Fibroblast of skin of abdomen (primary cell): ENCODE measurements at regions not wholly inside any gene's neighbourhood (a gene's known extent, or its start where the extent isn't known, plus 50 kb on each side); places are given as distances from the start of the nearest gene placed in this dataset.
A peak's percentile ranks its signal among the peaks of the same experiment; 100 is the strongest.
"Not testable (repeated sequence)": the region's sequence is repeated elsewhere in the genome, so short reads cannot be mapped to it uniquely, and the experiment has no call there.

Experiments
- DNase-seq: peaks from one replicate; pipeline ENCODE4 v3.0.0-alpha.2; 2013

DNA sequence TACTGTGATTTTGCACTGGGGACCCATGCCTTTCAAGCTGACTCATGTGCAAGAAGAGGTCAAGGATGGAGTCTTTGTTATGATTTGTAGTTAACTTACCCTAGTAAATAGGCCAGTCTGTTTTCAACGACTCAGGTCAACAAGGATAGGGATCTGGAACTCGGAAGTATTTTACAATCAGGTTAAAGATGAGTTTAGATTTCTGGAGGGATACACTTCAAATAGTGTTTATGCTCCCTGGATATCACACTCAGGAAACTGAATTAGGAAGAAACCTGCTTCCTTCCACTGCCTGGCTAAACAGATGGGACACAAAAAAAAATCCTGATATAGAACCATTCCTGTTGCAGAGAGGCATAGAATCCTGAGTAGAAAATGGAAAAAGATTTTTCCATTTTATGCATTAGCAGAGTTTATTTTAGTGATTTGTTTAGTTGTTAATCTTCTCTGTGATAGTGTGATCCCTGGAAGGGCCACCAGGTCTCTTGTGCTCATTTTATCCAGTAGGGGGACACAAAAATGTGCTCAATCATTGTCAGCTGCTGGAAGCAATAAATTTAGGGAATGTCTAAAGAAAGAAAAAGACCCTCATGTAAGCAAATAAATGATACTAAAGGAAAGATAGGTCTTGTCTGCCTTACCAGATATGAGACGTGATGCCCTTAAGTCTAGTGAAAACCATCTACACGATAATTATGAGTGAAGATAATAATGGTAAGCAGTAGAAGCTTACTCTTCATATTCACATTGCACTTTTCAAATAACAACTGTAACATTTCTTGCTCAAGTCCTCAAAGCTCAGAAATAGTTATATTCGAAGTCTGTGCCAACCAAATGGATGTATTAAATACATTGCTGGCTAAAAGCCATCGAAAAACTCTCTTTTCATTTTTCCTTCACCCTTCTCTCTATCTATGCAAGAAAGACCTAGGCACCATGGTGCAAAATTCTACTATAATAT is 452.1 kb upstream of the KCNMB2 start:
- DNase-seq: no peak

DNA sequence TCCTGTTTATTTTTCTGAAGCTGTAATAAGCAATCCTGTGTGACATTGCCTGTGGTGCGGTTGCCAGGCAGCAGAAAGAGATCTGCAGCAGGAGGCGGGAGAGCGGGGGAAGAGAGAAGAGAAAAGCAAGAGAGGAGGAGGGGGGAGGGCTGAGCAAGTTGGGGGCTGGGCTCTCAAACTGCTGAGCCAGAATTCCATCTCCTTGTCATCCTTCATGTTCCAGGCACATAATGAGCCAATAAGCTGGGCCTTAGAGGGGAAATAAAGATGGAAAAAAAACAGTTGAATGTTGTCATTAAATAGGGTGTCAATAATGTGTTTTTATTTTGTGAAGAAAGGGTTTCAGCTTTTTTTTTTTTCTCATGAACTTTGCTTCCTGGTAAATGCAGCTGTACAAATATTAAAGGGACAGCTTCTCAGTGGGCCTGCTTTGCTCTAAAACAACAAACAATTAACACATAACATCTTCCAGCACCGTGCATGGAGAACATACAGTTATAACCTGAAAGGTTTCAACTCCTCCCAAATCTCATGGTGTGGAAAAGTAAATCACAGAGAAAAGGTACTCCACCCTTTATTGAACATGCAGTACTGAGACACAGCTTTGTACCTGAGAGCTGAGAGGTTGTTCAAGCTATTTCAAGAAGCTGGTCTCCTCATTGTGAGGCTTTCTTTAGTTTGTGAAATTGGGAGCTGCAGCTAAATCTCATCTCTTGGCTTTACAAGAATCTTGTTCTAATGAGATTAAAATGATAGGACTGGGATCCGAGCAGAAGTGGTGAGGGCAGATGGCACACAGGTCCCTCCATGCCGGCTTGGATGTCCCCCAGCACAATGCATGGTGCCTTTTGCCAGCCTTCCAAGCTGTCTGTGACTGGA is 451.1 kb upstream of the KCNMB2 start:
- peak; percentile 83 for DNase-seq

- no peak for DNase-seq
These were observed 450.5 kb upstream of the KCNMB2 start for GRCh38 chr3:178085817-178086123.

- DNase-seq: peak; percentile 13
These were observed 450.0 kb upstream of the KCNMB2 start for GRCh38 chr3:178086144-178086825.

- DNase-seq: no peak
These were observed 448.9 kb upstream of the KCNMB2 start for GRCh38 chr3:178087376-178087775.

DNA sequence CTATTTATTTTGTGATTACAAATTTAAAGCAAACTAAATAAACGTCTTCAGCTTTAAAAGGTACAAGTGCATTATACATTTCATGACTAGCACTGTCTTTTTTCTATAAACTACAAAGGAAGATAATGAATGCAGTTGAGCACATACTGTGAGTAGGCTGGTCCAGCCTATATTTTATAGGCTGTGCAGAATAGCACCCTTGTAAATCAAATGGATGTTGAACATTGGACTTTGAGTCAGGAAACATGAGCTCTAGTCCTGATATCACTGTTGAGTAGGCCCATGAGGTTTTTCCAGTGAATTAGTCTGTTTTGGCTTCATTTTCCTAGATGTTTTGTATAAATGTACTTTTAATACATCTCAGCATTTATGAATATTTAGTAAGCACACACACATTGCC is 447.3 kb upstream of the KCNMB2 start:
- no peak for DNase-seq

GRCh38 chr3:178090899-178091298 is 445.3 kb upstream of the KCNMB2 start:
- DNase-seq: no peak

DNA sequence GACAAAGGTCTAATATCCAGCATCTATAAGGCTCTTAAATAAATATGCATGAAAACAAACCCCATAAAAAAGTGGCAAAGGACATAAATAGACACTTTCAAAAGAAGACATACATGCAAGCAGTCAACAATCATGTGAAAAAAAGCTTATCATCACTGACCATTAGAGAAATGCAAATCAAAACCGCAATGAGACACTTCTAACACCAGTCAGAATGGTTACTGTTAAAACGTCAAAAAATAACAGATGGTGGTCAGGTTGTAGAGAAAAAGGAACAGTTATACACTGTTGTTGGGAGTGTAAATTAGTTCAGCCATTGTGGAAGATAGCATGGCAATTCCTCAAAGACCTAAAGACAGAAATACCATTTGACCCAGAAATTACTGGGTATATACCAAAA is 440.7 kb upstream of the KCNMB2 start:
- no peak for DNase-seq

DNA sequence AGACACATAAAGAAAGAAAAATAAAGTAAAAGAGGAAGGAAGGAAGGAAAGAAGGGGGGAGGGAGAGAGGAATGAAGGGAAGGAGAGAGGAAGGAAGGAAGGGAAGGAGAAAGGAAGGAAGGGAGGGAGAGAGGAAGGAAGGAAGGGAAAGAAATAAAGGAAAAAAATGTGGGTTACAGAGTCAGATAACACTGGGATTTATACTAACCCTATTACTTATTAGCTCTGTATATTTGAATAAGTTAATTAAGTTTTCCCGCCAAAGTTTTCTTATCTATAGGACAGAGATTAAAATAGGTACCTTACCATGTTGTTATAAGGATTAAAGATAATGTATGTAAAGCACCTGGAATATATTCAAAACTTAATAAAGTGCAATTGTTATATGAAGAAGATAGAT is 439.3 kb upstream of the KCNMB2 start:
- no peak for DNase-seq

DNA sequence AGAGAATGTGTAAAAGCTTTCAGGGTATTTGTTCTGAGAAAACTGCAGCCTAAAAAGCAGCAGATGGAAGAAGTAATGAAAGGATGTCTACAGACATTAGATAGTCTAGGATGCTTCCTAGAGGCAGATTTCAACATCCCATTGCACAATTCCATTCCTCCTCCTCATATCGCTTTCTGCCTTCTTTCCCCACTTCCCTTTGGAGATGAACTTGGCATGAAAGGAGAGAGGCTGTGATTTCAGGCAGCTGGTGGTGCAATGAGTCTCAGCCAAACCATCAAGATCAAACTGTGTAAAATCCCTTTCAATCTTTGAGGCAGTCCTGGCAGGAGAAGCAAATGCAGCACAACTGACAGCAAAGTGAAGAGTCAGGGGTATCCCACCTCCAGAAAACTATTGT is 438.7 kb upstream of the KCNMB2 start:
- peak; percentile 92 for DNase-seq

GRCh38 chr3:178099274-178099673 is 437.0 kb upstream of the KCNMB2 start:
- no peak for DNase-seq

GRCh38 chr3:178099862-178100261 is 436.4 kb upstream of the KCNMB2 start:
- no peak for DNase-seq

- peak; percentile 64 for DNase-seq
These were observed 435.3 kb upstream of the KCNMB2 start for GRCh38 chr3:178100908-178101307.

DNA sequence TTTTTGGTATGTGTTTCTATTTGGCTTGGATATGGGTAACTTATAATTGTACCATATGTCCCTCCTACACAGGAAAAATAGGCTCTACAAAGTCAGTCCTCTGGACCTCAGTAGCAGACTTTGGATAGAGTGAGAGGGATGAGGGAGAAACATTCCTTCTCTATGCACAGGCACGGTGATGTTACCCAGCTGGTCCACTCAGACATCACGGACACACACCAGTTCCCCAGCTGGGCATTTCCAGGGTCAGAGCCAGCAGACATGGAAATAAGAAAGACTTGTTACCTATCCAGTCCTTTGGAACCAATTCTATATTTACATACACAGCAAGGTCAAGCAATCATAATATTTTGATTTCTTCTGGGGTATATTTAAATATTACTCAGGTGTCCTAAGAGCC is 433.1 kb upstream of the KCNMB2 start:
- no peak for DNase-seq

- DNase-seq: no peak
These were observed 428.4 kb upstream of the KCNMB2 start for GRCh38 chr3:178107804-178108203.

DNA sequence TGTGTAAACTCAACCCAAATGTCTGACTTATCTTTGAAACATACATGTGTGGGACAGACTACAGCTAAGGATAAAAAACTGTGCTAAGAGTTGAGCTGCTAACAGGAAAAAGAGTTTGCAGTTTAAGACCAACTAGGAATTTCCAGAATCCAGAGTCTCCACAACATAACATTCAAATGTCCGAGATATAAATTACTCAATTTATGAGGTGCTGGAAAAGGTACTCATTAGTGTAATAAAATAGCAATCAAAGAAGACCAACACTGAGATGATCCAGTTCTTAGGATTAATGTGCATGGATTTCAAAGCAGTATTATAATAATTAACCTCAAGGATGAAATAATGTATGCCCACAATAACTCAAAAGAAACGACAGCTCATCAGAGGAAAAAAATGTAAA is 426.5 kb upstream of the KCNMB2 start:
- peak; percentile 87 for DNase-seq

- no peak for DNase-seq
These were observed 424.1 kb upstream of the KCNMB2 start for GRCh38 chr3:178112134-178112533.

GRCh38 chr3:178112552-178112951 is 423.7 kb upstream of the KCNMB2 start:
- DNase-seq: not testable (repeated sequence)

DNA sequence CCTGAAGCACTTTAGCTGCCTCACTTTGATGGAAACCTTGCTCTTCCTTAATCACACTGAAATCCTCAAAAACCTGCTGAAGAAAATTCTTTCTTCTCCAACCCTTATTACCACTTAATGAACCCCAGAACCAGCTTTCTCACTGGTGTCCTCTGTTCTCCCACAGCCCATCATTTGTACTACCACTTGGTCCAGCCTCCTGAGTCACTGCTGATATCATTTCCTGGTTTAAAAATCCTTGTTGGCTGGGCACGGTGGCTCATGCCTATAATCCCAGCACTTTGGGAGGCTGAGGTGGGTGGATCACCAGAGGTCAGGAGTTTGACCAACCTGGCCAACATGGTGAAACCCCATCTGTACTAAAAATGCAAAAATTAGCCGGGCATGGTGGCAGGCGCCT is 418.6 kb upstream of the KCNMB2 start:
- no peak for DNase-seq

DNA sequence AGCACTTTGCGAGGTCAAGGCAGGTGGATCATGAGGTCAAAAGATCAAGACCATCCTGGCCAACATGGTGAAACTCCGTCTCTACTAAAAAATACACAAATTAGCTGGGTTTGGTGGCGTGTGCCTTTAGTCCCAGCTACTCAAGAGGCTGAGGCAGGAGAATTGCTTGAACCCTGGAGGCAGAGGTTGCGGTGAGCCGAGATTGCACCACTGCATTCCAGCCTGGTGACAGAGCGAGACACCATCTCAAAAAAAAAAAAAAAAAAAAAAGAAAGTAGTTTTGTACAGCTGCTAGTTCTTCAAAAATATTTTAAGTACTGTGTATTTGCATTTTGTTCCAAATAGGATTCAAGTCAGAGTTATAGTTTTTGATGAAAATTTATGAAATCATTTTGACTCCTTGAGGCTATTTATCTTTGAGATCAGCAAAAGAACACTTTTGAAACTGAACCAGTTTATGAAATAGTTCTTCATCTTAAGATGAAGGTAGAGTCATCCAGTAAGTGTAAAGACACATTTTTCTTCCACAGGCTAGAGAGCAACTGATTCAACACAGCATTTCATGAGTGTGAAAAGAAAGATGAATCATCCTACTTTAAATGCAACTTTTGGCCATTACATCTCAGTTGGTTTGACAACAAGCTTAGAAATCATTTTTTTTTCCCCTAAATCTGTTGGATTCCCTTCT is 416.5 kb upstream of the KCNMB2 start:
- DNase-seq: peak; percentile 70

DNA sequence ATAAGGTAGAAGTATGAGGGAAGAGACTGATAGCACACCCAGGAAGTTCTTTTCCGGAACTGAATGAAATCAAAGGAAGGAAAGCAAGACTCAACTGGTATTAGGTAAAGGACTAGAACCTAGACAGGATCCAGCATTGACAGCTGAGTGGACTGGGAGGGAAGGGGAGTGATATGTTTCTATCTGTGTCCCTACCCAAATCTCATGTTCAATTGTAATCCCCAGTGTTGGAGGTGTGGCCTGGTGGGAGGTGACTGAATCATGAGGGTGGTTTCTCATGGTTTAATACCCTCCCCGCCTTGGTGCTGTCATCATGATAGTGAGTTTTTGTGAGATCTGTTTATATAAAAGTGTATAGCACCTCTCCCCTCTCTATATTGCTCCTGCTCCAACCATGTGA is 415.9 kb upstream of the KCNMB2 start:
- DNase-seq: no peak

DNA sequence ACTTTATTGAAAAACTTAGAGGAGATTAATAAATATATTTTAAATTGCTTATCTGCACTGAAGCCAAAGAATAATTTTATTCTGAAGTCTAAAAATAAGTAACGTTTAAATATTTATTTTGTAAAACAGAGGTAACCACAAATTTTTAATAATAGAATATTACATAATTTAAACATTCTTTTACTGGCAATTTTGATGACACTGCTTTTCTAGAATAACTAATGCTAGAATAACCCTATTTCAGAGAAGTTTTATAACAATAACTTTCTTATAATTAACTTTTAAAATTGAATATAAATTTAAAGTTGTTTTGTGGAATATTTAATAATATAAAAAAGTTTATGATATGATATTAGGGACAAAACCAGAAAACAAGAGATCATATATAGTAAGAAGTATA is 409.6 kb upstream of the KCNMB2 start:
- DNase-seq: no peak

DNA sequence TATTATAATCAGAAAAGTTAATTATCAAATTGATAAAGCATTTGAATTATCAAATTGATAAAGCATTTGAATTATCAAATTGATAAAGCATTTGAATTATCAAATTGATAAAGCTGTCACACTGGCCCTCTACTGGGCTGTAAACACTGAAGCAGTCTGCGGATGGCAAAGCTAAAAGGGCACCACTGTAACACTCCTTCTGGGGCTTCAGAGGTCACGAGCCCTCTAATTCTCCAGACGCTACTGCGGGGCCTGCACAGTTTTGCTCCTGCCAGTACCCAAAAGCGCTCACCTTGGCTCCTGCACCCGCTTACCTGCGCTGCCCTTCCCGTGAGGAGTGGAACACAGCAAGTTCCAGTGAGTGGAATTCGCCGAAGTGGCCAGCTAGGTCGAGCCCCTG is 409.0 kb upstream of the KCNMB2 start:
- no peak for DNase-seq
